ENCODE measurements at regions not wholly inside any gene's neighbourhood (a gene's known extent, or its start where the extent isn't known, plus 50 kb on each side); places are given as distances from the start of the nearest gene placed in this dataset.

- WGBS (ENCODE audit: low lambda C conversion rate) = 0% methylated on average over 1 of the region's 1 CpG
- ChIA-PET CTCF (ENCODE audit: low intra/inter-chr PET ratio, low total read pairs) (no interaction called here), POLR2A (no interaction called here)
- TF ChIP-seq RAD51 (IDR thresholded peaks at IDR 0.05; ENCODE audit: borderline replicate concordance) = no peak
- TF ChIP-seq ZNF382 (CRISPR knock-in tag; IDR thresholded peaks at IDR 0.05; ENCODE audit: borderline replicate concordance) = no peak
- no peak for TF ChIP-seq TBP (CRISPR knock-in tag; IDR thresholded peaks at IDR 0.05)
- TF ChIP-seq HOXA9 (CRISPR knock-in tag; IDR thresholded peaks at IDR 0.05; ENCODE audit: borderline replicate concordance) = no peak
- no peak for TF ChIP-seq CENPX (CRISPR knock-in tag; IDR thresholded peaks at IDR 0.05)
- no peak for TF ChIP-seq ZNF207 (IDR thresholded peaks at IDR 0.05; ENCODE audit: borderline replicate concordance)
- TF ChIP-seq, protein P1, sequence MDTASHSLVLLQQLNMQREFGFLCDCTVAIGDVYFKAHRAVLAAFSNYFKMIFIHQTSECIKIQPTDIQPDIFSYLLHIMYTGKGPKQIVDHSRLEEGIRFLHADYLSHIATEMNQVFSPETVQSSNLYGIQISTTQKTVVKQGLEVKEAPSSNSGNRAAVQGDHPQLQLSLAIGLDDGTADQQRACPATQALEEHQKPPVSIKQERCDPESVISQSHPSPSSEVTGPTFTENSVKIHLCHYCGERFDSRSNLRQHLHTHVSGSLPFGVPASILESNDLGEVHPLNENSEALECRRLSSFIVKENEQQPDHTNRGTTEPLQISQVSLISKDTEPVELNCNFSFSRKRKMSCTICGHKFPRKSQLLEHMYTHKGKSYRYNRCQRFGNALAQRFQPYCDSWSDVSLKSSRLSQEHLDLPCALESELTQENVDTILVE (CRISPR knock-in tag; IDR thresholded peaks at IDR 0.05) = no peak
- no peak for TF ChIP-seq HCFC1 (IDR thresholded peaks at IDR 0.05; ENCODE audit: low read depth, low read length)
- no peak for TF ChIP-seq MAFK (conservative IDR thresholded peaks at IDR 0.05 in 1 of 2, IDR thresholded peaks at IDR 0.05 in 1 of 2; ENCODE audit: low read length in 2 of 2)
- TF ChIP-seq, protein P2, sequence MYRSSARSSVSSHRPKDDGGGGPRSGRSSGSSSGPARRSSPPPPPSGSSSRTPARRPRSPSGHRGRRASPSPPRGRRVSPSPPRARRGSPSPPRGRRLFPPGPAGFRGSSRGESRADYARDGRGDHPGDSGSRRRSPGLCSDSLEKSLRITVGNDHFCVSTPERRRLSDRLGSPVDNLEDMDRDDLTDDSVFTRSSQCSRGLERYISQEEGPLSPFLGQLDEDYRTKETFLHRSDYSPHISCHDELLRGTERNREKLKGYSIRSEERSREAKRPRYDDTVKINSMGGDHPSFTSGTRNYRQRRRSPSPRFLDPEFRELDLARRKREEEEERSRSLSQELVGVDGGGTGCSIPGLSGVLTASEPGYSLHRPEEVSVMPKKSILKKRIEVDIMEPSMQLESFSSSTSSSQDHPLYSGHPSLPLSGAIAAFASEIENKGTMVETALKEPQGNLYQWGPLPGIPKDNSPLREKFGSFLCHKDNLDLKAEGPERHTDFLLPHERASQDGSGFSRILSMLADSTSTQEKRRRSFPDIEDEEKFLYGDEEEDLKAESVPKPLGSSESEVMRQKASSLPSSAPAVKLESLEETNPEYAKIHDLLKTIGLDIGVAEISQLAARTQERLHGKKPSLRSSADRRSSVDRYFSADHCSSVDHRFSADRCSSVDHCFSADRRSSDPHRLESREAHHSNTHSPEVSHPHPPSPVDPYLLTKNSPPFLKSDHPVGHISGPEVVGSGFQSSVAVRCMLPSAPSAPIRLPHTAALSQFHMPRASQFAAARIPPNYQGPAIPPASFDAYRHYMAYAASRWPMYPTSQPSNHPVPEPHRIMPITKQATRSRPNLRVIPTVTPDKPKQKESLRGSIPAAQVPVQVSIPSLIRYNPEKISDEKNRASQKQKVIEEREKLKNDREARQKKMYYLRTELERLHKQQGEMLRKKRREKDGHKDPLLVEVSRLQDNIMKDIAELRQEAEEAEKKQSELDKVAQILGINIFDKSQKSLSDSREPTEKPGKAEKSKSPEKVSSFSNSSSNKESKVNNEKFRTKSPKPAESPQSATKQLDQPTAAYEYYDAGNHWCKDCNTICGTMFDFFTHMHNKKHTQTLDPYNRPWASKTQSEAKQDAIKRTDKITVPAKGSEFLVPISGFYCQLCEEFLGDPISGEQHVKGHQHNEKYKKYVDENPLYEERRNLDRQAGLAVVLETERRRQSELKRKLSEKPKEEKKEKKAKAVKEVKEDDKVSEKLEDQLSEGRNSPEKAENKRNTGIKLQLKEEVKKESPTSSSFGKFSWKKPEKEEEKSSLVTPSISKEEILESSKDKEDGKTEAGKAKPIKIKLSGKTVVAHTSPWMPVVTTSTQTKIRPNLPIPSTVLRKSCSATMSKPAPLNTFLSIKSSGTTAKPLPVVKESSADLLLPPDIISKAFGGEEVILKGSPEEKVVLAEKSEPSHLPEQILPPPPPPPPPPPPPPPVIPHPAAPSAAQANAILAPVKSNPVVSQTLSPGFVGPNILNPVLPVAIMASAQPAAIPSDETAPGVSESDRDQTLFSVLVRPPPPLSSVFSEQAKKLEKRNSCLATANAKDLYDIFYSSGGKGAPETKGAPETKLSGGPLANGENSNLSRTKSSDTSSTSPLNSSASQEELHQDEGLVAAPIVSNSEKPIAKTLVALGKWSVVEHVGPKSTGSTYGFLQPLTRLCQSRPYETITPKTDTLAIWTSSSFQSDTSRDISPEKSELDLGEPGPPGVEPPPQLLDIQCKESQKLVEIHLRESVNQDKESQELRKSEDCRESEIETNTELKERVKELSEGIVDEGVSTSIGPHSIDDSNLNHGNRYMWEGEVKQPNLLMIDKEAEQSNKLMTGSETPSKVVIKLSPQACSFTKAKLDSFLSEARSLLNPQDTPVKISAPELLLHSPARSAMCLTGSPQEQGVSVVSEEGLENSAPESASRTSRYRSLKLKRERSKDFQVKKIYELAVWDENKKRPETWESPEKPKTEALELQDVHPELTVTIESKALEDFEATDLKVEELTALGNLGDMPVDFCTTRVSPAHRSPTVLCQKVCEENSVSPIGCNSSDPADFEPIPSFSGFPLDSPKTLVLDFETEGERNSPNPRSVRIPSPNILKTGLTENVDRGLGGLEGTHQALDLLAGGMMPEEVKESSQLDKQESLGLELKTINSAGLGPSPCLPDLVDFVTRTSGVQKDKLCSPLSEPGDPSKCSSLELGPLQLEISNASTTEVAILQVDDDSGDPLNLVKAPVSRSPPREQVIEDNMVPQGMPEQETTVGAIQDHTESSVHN (CRISPR knock-in tag; IDR thresholded peaks at IDR 0.05) = no peak
- no peak for TF ChIP-seq ZFP90 (CRISPR knock-in tag; IDR thresholded peaks at IDR 0.05; ENCODE audit: borderline replicate concordance)
- TF ChIP-seq ZNF713 (CRISPR knock-in tag; IDR thresholded peaks at IDR 0.05) = no peak
- TF ChIP-seq KDM1A (CRISPR knock-in tag; IDR thresholded peaks at IDR 0.05) = no peak
- no peak for TF ChIP-seq ZFAT (CRISPR knock-in tag; conservative IDR thresholded peaks at IDR 0.05)
- TF ChIP-seq CBFB (CRISPR knock-in tag; IDR thresholded peaks at IDR 0.05) = no peak
- TF ChIP-seq ZNF383 (CRISPR knock-in tag; IDR thresholded peaks at IDR 0.05; ENCODE audit: borderline replicate concordance) = no peak
Observed at GRCh38 chr4:12635629-12636028, 848.5 kb downstream of the RAB28 start.

More at GRCh38 chr4:12635629-12636028, 848.5 kb downstream of the RAB28 start:
- Histone ChIP-seq H3K4me3 (replicated peaks in 1 of 3; ENCODE audit: insufficient read depth in 1 of 3, low read depth in 2 of 3, low read length in 3 of 3) (no peak overlapping the region), H3K4me2 (ENCODE audit: low read depth, low read length) (no peak overlapping the region), H3K9ac (ENCODE audit: insufficient read depth, low read depth, low read length) (no peak overlapping the region), H3K9me3 (ENCODE audit: low read length) (no peaks in the 10 kb centered on the region), H3K4me1 (ENCODE audit: insufficient read depth, low read length) (no peaks in the 10 kb centered on the region), H3K79me2 (ENCODE audit: insufficient read depth, low read length) (no peaks in the 10 kb centered on the region), H4K20me1 (ENCODE audit: insufficient read depth, low read length) (no peaks in the 10 kb centered on the region), H2AFZ (ENCODE audit: low read length) (no peak overlapping the region), H3K27me3 (ENCODE audit: control insufficient read depth in 1 of 2, insufficient read depth in 2 of 2, low read length in 2 of 2) (no peaks in the 10 kb centered on the region), H3K27ac (ENCODE audit: extremely low read length, insufficient read depth, low read length) (no peak overlapping the region), H3K36me3 (replicated peaks in 1 of 2; ENCODE audit: control insufficient read depth in 1 of 2, insufficient read depth in 2 of 2, low read length in 2 of 2) (no peaks in the 10 kb centered on the region)
- no peak for DNase-seq (ENCODE audit: low spot score)
- ATAC-seq = no peak
- in situ Hi-C loops (cut with HindIII; ENCODE audit: extremely low pct_ligation_motif_present, low pct_unique_long_range_greater_than_20kb) (loop anchor here (25.0 kb wide), 1 partner anchor 1173 kb away; no protein-coding TSS in a partner anchor), intact Hi-C loops (cut with micrococcal nuclease; ENCODE audit: unreplicated experiment) (no loop called here)
- FAIRE-seq = no peak
- BruUV-seq (replicated peaks) = no TSS peak

All from HepG2 (cell line).